ENCODE measurements at regions not wholly inside any gene's neighbourhood (a gene's known extent, or its start where the extent isn't known, plus 50 kb on each side); places are given as distances from the start of the nearest gene placed in this dataset.
A peak's percentile ranks its signal among the peaks of the same experiment; 100 is the strongest.

DNA sequence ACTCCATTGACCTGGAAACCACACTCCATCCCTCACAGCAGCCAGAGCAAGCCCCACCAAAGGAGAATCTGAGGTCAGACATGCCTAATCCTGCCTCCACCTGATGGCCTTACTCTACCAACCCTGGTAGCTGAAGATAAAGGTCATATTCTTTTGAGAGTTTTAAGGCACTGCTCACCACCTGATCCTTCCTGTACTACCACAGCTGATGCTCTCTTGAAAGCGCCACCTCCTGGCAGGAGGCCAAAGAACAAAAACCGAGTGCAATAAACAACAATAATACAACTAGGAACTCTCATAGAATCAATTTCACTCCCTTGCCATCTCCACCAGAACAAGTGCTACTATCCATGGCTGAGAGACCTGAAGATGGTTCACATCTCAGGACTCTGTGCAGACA is 301.6 kb downstream of the NAF1 start:
- ATAC-seq = no peak
- Mint-ChIP-seq H3K9me3 (peaks cover 11% of the 10 kb centered on the region; the same call in 2 of the 3 replicates), H3K4me3 (no peak overlapping the region), H3K4me1 (no peaks in the 10 kb centered on the region), H3K27me3 (ENCODE audit: insufficient read depth, low read depth, poor library complexity) (peaks cover 5% of the 10 kb centered on the region), H3K27ac (no peak overlapping the region), H3K36me3 (ENCODE audit: low read depth) (no peaks in the 10 kb centered on the region; the same call in 1 of the 3 replicates)
- H3K4me2 ChIP-seq = no peak overlapping the region
- H4K20me1 ChIP-seq (replicated peaks; ENCODE audit: insufficient read depth) = no peaks in the 10 kb centered on the region
- peak; percentile 25 for DNase-seq (ENCODE audit: low spot score)
- H3K27ac ChIP-seq (ENCODE audit: low read depth) = no peak overlapping the region
- no peaks in the 10 kb centered on the region for H3K79me2 ChIP-seq (replicated peaks; ENCODE audit: insufficient read depth)
- no peaks in the 10 kb centered on the region for H3K9me2 ChIP-seq (ENCODE audit: insufficient read depth)
- TF ChIP-seq, protein P1, sequence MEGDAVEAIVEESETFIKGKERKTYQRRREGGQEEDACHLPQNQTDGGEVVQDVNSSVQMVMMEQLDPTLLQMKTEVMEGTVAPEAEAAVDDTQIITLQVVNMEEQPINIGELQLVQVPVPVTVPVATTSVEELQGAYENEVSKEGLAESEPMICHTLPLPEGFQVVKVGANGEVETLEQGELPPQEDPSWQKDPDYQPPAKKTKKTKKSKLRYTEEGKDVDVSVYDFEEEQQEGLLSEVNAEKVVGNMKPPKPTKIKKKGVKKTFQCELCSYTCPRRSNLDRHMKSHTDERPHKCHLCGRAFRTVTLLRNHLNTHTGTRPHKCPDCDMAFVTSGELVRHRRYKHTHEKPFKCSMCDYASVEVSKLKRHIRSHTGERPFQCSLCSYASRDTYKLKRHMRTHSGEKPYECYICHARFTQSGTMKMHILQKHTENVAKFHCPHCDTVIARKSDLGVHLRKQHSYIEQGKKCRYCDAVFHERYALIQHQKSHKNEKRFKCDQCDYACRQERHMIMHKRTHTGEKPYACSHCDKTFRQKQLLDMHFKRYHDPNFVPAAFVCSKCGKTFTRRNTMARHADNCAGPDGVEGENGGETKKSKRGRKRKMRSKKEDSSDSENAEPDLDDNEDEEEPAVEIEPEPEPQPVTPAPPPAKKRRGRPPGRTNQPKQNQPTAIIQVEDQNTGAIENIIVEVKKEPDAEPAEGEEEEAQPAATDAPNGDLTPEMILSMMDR (conservative IDR thresholded peaks at IDR 0.05; ENCODE audit: low read depth in 2 of 2) = peak; percentile 59 to 61
- TF ChIP-seq EZH2 (IDR thresholded peaks at IDR 0.05; ENCODE audit: low read depth, unreplicated experiment) = no peak
- no peaks in the 10 kb centered on the region for H3F3A ChIP-seq (replicated peaks; ENCODE audit: low read depth)
- no peaks in the 10 kb centered on the region for H3K36me3 ChIP-seq (ENCODE audit: insufficient read depth)
- no peak overlapping the region; the same call in 1 of the 2 replicates for H2AFZ ChIP-seq
- no peaks in the 10 kb centered on the region for H3K27me3 ChIP-seq (ENCODE audit: insufficient read depth)
- H3K4me3 ChIP-seq = no peak overlapping the region
- no peaks in the 10 kb centered on the region for H3K4me1 ChIP-seq (ENCODE audit: insufficient read depth)

GRCh38 chr4:162853788-162854187 is 312.9 kb downstream of the NAF1 start:
- Mint-ChIP-seq H3K36me3 (ENCODE audit: low read depth) (0 out of 3 replicates have a peak, but pooled peaks cover 2% of the 10 kb centered on the region), H3K4me3 (no peak overlapping the region), H3K27me3 (ENCODE audit: insufficient read depth, low read depth, poor library complexity) (peaks cover 2% of the 10 kb centered on the region), H3K9me3 (peaks cover 2% of the 10 kb centered on the region; the same call in 1 of the 3 replicates), H3K27ac (no peak overlapping the region), H3K4me1 (peaks cover 10% of the 10 kb centered on the region)
- H3K4me1 ChIP-seq (ENCODE audit: insufficient read depth) = peaks cover 13% of the 10 kb centered on the region; the same call in 1 of the 2 replicates
- no peaks in the 10 kb centered on the region for H3K9me2 ChIP-seq (ENCODE audit: insufficient read depth)
- H3K27ac ChIP-seq (ENCODE audit: low read depth) = no peak overlapping the region
- no peak overlapping the region for H3K4me2 ChIP-seq
- H3K79me2 ChIP-seq (replicated peaks; ENCODE audit: insufficient read depth) = no peaks in the 10 kb centered on the region
- no peak overlapping the region for H3K4me3 ChIP-seq
- ATAC-seq = no peak
- H3F3A ChIP-seq (replicated peaks; ENCODE audit: low read depth) = no peaks in the 10 kb centered on the region
- H4K20me1 ChIP-seq (replicated peaks; ENCODE audit: insufficient read depth) = no peaks in the 10 kb centered on the region
- no peaks in the 10 kb centered on the region for H3K36me3 ChIP-seq (ENCODE audit: insufficient read depth)
- no peak for DNase-seq (ENCODE audit: low spot score)
- H2AFZ ChIP-seq = no peak overlapping the region
- H3K27me3 ChIP-seq (ENCODE audit: insufficient read depth) = no peaks in the 10 kb centered on the region
- TF ChIP-seq, protein P1 (conservative IDR thresholded peaks at IDR 0.05; ENCODE audit: low read depth in 2 of 2) = no peak
- TF ChIP-seq, protein P2, sequence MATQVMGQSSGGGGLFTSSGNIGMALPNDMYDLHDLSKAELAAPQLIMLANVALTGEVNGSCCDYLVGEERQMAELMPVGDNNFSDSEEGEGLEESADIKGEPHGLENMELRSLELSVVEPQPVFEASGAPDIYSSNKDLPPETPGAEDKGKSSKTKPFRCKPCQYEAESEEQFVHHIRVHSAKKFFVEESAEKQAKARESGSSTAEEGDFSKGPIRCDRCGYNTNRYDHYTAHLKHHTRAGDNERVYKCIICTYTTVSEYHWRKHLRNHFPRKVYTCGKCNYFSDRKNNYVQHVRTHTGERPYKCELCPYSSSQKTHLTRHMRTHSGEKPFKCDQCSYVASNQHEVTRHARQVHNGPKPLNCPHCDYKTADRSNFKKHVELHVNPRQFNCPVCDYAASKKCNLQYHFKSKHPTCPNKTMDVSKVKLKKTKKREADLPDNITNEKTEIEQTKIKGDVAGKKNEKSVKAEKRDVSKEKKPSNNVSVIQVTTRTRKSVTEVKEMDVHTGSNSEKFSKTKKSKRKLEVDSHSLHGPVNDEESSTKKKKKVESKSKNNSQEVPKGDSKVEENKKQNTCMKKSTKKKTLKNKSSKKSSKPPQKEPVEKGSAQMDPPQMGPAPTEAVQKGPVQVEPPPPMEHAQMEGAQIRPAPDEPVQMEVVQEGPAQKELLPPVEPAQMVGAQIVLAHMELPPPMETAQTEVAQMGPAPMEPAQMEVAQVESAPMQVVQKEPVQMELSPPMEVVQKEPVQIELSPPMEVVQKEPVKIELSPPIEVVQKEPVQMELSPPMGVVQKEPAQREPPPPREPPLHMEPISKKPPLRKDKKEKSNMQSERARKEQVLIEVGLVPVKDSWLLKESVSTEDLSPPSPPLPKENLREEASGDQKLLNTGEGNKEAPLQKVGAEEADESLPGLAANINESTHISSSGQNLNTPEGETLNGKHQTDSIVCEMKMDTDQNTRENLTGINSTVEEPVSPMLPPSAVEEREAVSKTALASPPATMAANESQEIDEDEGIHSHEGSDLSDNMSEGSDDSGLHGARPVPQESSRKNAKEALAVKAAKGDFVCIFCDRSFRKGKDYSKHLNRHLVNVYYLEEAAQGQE (IDR thresholded peaks at IDR 0.05; ENCODE audit: unreplicated experiment) = no peak
- TF ChIP-seq NANOG (IDR thresholded peaks at IDR 0.05; ENCODE audit: borderline replicate concordance) = no peak
- no peak for TF ChIP-seq EZH2phosphoT487 (IDR thresholded peaks at IDR 0.05; ENCODE audit: unreplicated experiment)
- TF ChIP-seq JUNB (IDR thresholded peaks at IDR 0.05; ENCODE audit: unreplicated experiment) = no peak
- no peak for TF ChIP-seq ETS1 (IDR thresholded peaks at IDR 0.05)
- no peak for TF ChIP-seq POLR2AphosphoS5 (IDR thresholded peaks at IDR 0.05; ENCODE audit: low read depth)
